ENCODE measurements at regions not wholly inside any gene's neighbourhood (a gene's known extent, or its start where the extent isn't known, plus 50 kb on each side); places are given as distances from the start of the nearest gene placed in this dataset.

- WGBS, result 6% methylated on average over 10 of the region's 10 CpGs
- no peaks in the 10 kb centered on the region for H3K36me3 ChIP-seq (ENCODE audit: control insufficient read depth in 2 of 2, insufficient read depth in 2 of 2, low read length in 1 of 2)
- H3K4me3 ChIP-seq (ENCODE audit: low read length in 2 of 2), result peak overlapping the region; percentile 43 to 44
- DNase-seq (ENCODE audit: low read depth in 6 of 9, low spot score in 9 of 9), result peak in 2 of 9 donors; percentile 33 to 78
- H3K27ac ChIP-seq (ENCODE audit: low read depth in 1 of 2, low read length in 1 of 2), result peak overlapping the region; percentile 91 to 98
- peaks cover 18 to 41% of the 10 kb centered on the region in 2 donors for H3K4me1 ChIP-seq (ENCODE audit: control insufficient read depth in 2 of 2, insufficient read depth in 2 of 2, low read length in 2 of 2)
- H3K27me3 ChIP-seq (ENCODE audit: control insufficient read depth in 2 of 2, insufficient read depth in 1 of 2, low read length in 1 of 2), result no peaks in the 10 kb centered on the region
- no peaks in the 10 kb centered on the region for H3K9me3 ChIP-seq (ENCODE audit: control insufficient read depth in 2 of 2, insufficient read depth in 1 of 2, low read length in 1 of 2)
Observed at GRCh38 chr6:144343701-144344428, 58.7 kb downstream of the UTRN start.

- Histone ChIP-seq H3K36me3 (ENCODE audit: control insufficient read depth in 2 of 2, insufficient read depth in 2 of 2, low read length in 1 of 2) (no peaks in the 10 kb centered on the region), H3K9me3 (ENCODE audit: control insufficient read depth in 2 of 2, insufficient read depth in 1 of 2, low read length in 1 of 2) (no peaks in the 10 kb centered on the region), H3K27me3 (ENCODE audit: control insufficient read depth in 2 of 2, insufficient read depth in 1 of 2, low read length in 1 of 2) (no peaks in the 10 kb centered on the region), H3K4me3 (ENCODE audit: low read length in 2 of 2) (peak overlapping the region; percentile 43 to 44), H3K27ac (ENCODE audit: low read depth in 1 of 2, low read length in 1 of 2) (peak overlapping the region; percentile 91 to 98), H3K4me1 (ENCODE audit: control insufficient read depth in 2 of 2, insufficient read depth in 2 of 2, low read length in 2 of 2) (peaks cover 18 to 45% of the 10 kb centered on the region in 2 donors)
- DNase-seq (ENCODE audit: low read depth in 6 of 9, low spot score in 9 of 9), result peak in 4 of 9 donors; percentile 48 to 83 (median 56)
- 16% methylated on average over 5 of the region's 5 CpGs for WGBS
Observed at GRCh38 chr6:144344646-144345045, 59.5 kb downstream of the UTRN start.

GRCh38 chr6:144345451-144345850, 60.3 kb downstream of the UTRN start:
- H3K4me3 ChIP-seq (ENCODE audit: low read length in 2 of 2), result peak overlapping the region; percentile 43 to 44
- H3K9me3 ChIP-seq (ENCODE audit: control insufficient read depth in 2 of 2, insufficient read depth in 1 of 2, low read length in 1 of 2), result no peaks in the 10 kb centered on the region
- no peaks in the 10 kb centered on the region for H3K36me3 ChIP-seq (ENCODE audit: control insufficient read depth in 2 of 2, insufficient read depth in 2 of 2, low read length in 1 of 2)
- 96% methylated on average over 4 of the region's 4 CpGs for WGBS
- no peaks in the 10 kb centered on the region for H3K27me3 ChIP-seq (ENCODE audit: control insufficient read depth in 2 of 2, insufficient read depth in 1 of 2, low read length in 1 of 2)
- no peak for DNase-seq (ENCODE audit: low read depth in 6 of 9, low spot score in 9 of 9)
- H3K4me1 ChIP-seq (ENCODE audit: control insufficient read depth in 2 of 2, insufficient read depth in 2 of 2, low read length in 2 of 2), result peaks cover 20 to 46% of the 10 kb centered on the region in 2 donors
- peak overlapping the region in 1 of 2 donors; percentile 98 for H3K27ac ChIP-seq (ENCODE audit: low read depth in 1 of 2, low read length in 1 of 2)

- Histone ChIP-seq H3K36me3 (ENCODE audit: control insufficient read depth in 2 of 2, insufficient read depth in 2 of 2, low read length in 1 of 2) (no peaks in the 10 kb centered on the region), H3K27ac (ENCODE audit: low read depth in 1 of 2, low read length in 1 of 2) (peak overlapping the region; percentile 27 to 70), H3K4me1 (ENCODE audit: control insufficient read depth in 2 of 2, insufficient read depth in 2 of 2, low read length in 2 of 2) (peaks cover 26 to 51% of the 10 kb centered on the region in 2 donors), H3K27me3 (ENCODE audit: control insufficient read depth in 2 of 2, insufficient read depth in 1 of 2, low read length in 1 of 2) (no peaks in the 10 kb centered on the region), H3K4me3 (ENCODE audit: low read length in 2 of 2) (no peak overlapping the region), H3K9me3 (ENCODE audit: control insufficient read depth in 2 of 2, insufficient read depth in 1 of 2, low read length in 1 of 2) (no peaks in the 10 kb centered on the region)
- WGBS, result 84% methylated on average over 11 of the region's 11 CpGs
- DNase-seq (ENCODE audit: low read depth in 6 of 9, low spot score in 9 of 9), result no peak
Observed at GRCh38 chr6:144346719-144347447, 61.7 kb downstream of the UTRN start.

GRCh38 chr6:144347448-144347759, 62.3 kb downstream of the UTRN start:
- H3K27ac ChIP-seq (ENCODE audit: low read depth in 1 of 2, low read length in 1 of 2), result peak overlapping the region; percentile 27 to 70
- no peak overlapping the region for H3K4me3 ChIP-seq (ENCODE audit: low read length in 2 of 2)
- no peak for DNase-seq (ENCODE audit: low read depth in 6 of 9, low spot score in 9 of 9)
- no peaks in the 10 kb centered on the region for H3K36me3 ChIP-seq (ENCODE audit: control insufficient read depth in 2 of 2, insufficient read depth in 2 of 2, low read length in 1 of 2)
- H3K27me3 ChIP-seq (ENCODE audit: control insufficient read depth in 2 of 2, insufficient read depth in 1 of 2, low read length in 1 of 2), result no peaks in the 10 kb centered on the region
- H3K9me3 ChIP-seq (ENCODE audit: control insufficient read depth in 2 of 2, insufficient read depth in 1 of 2, low read length in 1 of 2), result no peaks in the 10 kb centered on the region
- peaks cover 28 to 53% of the 10 kb centered on the region in 2 donors for H3K4me1 ChIP-seq (ENCODE audit: control insufficient read depth in 2 of 2, insufficient read depth in 2 of 2, low read length in 2 of 2)

DNA sequence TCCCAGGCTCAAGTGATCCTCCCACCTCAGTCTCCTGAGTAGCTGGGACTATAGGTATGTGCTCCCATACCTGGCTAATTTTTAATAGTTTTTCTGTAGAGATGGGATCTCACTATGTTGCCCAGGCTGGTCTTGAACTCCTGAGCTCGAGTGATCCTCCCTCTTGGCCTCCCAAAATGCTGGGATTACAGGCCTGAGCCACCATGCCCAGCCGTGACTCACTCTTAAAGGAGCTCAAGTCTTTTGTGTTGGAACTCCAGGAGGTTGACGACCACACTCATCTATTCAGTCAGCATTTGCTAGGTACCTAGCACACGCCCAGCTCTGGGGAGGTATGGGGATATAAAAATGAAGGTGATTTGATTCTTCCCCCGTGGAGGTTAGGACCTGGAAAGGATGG, 62.8 kb downstream of the UTRN start:
- Histone ChIP-seq H3K4me3 (ENCODE audit: low read length in 2 of 2) (no peak overlapping the region), H3K36me3 (ENCODE audit: control insufficient read depth in 2 of 2, insufficient read depth in 2 of 2, low read length in 1 of 2) (no peaks in the 10 kb centered on the region), H3K9me3 (ENCODE audit: control insufficient read depth in 2 of 2, insufficient read depth in 1 of 2, low read length in 1 of 2) (no peaks in the 10 kb centered on the region), H3K27me3 (ENCODE audit: control insufficient read depth in 2 of 2, insufficient read depth in 1 of 2, low read length in 1 of 2) (no peaks in the 10 kb centered on the region), H3K27ac (ENCODE audit: low read depth in 1 of 2, low read length in 1 of 2) (peak overlapping the region in 1 of 2 donors; percentile 18), H3K4me1 (ENCODE audit: control insufficient read depth in 2 of 2, insufficient read depth in 2 of 2, low read length in 2 of 2) (peaks cover 28 to 53% of the 10 kb centered on the region in 2 donors)
- WGBS, result 96% methylated on average over 5 of the region's 5 CpGs
- DNase-seq (ENCODE audit: low read depth in 6 of 9, low spot score in 9 of 9), result no peak

DNA sequence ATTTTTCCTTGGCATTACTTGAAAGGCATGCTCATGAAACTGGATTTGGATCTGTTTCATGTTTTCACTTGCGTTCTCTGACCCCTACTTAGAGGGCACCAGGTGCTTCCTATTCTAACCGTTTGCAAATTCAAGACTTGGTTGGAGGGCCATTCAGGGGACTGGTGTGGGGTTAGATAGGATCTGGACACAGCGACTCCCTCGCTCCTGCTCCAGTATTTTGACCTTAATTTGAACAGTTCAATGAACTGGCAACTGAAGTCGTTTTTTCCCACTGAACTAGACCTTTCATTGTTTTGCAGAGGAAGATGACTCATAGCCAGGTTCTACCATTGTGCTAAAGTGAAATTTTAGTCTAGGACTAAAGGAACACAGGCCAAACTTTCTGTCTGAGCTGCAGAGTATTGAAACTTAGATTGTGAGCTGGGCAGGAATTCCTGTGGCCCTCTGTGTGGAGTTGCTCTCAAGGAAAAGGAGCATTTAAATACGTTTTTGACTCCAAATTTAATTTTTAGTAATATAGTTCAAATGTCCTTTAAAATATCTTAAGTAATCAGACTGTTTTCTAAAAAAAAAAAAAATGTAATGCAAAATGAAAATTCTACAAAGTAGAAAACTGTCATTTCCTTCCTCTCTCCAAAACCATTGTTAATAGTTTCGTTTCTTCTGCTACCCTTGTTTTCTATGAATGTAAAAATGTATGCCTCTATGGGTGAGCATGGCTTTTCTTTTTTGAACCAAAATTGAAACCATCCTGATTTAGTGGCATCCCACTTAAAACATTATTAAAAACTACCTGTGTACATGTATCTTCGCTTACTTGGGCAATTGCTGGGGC, 64.8 kb downstream of the UTRN start:
- peak in 2 of 9 donors; percentile 30 to 67 for DNase-seq (ENCODE audit: low read depth in 6 of 9, low spot score in 9 of 9)
- Histone ChIP-seq H3K9me3 (ENCODE audit: control insufficient read depth in 2 of 2, insufficient read depth in 1 of 2, low read length in 1 of 2) (no peaks in the 10 kb centered on the region), H3K4me1 (ENCODE audit: control insufficient read depth in 2 of 2, insufficient read depth in 2 of 2, low read length in 2 of 2) (peaks cover 35 to 45% of the 10 kb centered on the region in 2 donors), H3K4me3 (ENCODE audit: low read length in 2 of 2) (peak overlapping the region; percentile 3 to 43), H3K27ac (ENCODE audit: low read depth in 1 of 2, low read length in 1 of 2) (peak overlapping the region; percentile 88 to 91), H3K36me3 (ENCODE audit: control insufficient read depth in 2 of 2, insufficient read depth in 2 of 2, low read length in 1 of 2) (no peaks in the 10 kb centered on the region), H3K27me3 (ENCODE audit: control insufficient read depth in 2 of 2, insufficient read depth in 1 of 2, low read length in 1 of 2) (no peaks in the 10 kb centered on the region)
- 4% methylated on average over 8 of the region's 8 CpGs for WGBS

- H3K4me3 ChIP-seq (ENCODE audit: low read length in 2 of 2), result peak overlapping the region; percentile 3 to 43
- H3K27ac ChIP-seq (ENCODE audit: low read depth in 1 of 2, low read length in 1 of 2), result peak overlapping the region; percentile 68 to 88
- no peaks in the 10 kb centered on the region for H3K27me3 ChIP-seq (ENCODE audit: control insufficient read depth in 2 of 2, insufficient read depth in 1 of 2, low read length in 1 of 2)
- no peaks in the 10 kb centered on the region for H3K9me3 ChIP-seq (ENCODE audit: control insufficient read depth in 2 of 2, insufficient read depth in 1 of 2, low read length in 1 of 2)
- H3K36me3 ChIP-seq (ENCODE audit: control insufficient read depth in 2 of 2, insufficient read depth in 2 of 2, low read length in 1 of 2), result no peaks in the 10 kb centered on the region
- H3K4me1 ChIP-seq (ENCODE audit: control insufficient read depth in 2 of 2, insufficient read depth in 2 of 2, low read length in 2 of 2), result peaks cover 30 to 39% of the 10 kb centered on the region in 2 donors
- no peak for DNase-seq (ENCODE audit: low read depth in 6 of 9, low spot score in 9 of 9)
- WGBS, result 3% methylated on average over 2 of the region's 2 CpGs
Observed at GRCh38 chr6:144350528-144350880, 65.4 kb downstream of the UTRN start.
